Neural crest cell (in vitro differentiated cells): ENCODE measurements at regions not wholly inside any gene's neighbourhood (a gene's known extent, or its start where the extent isn't known, plus 50 kb on each side); places are given as distances from the start of the nearest gene placed in this dataset.
A peak's percentile ranks its signal among the peaks of the same experiment; 100 is the strongest.

Experiments used
- DNase-seq: peaks from one replicate; pipeline ENCODE4 v3.0.0; 2021; ENCODE audit warnings: low read depth, mixed read lengths, low spot score
- H3K27ac Mint-ChIP-seq: one replicate; pipeline ENCODE4 v1.8.0; 2021; ENCODE audit warnings: mild to moderate bottlenecking, mixed read lengths; ENCODE audit not compliant: unreplicated experiment
- H3K27me3 Mint-ChIP-seq: 2 replicates; pipeline ENCODE4 v1.8.0; 2021; ENCODE audit warnings: low read depth, mild to moderate bottlenecking, mixed read lengths
- H3K36me3 Mint-ChIP-seq: 2 replicates; pipeline ENCODE4 v1.8.0; 2021; ENCODE audit warnings: low read depth, mild to moderate bottlenecking, mixed read lengths
- H3K4me1 Mint-ChIP-seq: 2 replicates; pipeline ENCODE4 v1.8.0; 2021; ENCODE audit warnings: mixed read lengths
- H3K4me3 Mint-ChIP-seq: one replicate; pipeline ENCODE4 v1.8.0; 2021; ENCODE audit warnings: mild to moderate bottlenecking, mixed read lengths
- H3K9me3 Mint-ChIP-seq: 2 replicates; pipeline ENCODE4 v1.8.0; 2021; ENCODE audit warnings: mixed read lengths
- TF ChIP-seq, protein P1 (sequence below): fragments of 200-600 bp; sonication (generic); conservative IDR thresholded peaks from 2 replicates; pipeline ENCODE4 v1.5.0; 2021; ENCODE audit warnings: antibody characterized with exemption, mild to moderate bottlenecking

GRCh38 chr1:29696656-29697390, 460.5 kb downstream of the PTPRU start:
- DNase-seq: no peak
- Mint-ChIP-seq H3K27me3 (no peaks in the 10 kb centered on the region), H3K36me3 (no peaks in the 10 kb centered on the region), H3K4me1 (peaks cover 9% of the 10 kb centered on the region), H3K4me3 (no peak overlapping the region), H3K27ac (peak overlapping the region; percentile 60), H3K9me3 (peaks cover 5% of the 10 kb centered on the region)
- TF ChIP-seq, protein P1, sequence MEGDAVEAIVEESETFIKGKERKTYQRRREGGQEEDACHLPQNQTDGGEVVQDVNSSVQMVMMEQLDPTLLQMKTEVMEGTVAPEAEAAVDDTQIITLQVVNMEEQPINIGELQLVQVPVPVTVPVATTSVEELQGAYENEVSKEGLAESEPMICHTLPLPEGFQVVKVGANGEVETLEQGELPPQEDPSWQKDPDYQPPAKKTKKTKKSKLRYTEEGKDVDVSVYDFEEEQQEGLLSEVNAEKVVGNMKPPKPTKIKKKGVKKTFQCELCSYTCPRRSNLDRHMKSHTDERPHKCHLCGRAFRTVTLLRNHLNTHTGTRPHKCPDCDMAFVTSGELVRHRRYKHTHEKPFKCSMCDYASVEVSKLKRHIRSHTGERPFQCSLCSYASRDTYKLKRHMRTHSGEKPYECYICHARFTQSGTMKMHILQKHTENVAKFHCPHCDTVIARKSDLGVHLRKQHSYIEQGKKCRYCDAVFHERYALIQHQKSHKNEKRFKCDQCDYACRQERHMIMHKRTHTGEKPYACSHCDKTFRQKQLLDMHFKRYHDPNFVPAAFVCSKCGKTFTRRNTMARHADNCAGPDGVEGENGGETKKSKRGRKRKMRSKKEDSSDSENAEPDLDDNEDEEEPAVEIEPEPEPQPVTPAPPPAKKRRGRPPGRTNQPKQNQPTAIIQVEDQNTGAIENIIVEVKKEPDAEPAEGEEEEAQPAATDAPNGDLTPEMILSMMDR: no peak

- H3K36me3 Mint-ChIP-seq: no peaks in the 10 kb centered on the region
- peaks cover 9% of the 10 kb centered on the region for H3K4me1 Mint-ChIP-seq
- H3K4me3 Mint-ChIP-seq: no peak overlapping the region
- no peak for DNase-seq
- H3K27ac Mint-ChIP-seq: no peak overlapping the region
- TF ChIP-seq, protein P1: no peak
- H3K9me3 Mint-ChIP-seq: peaks cover 5% of the 10 kb centered on the region
- H3K27me3 Mint-ChIP-seq: peaks cover under 1% of the 10 kb centered on the region
Observed at GRCh38 chr1:29695803-29696202, 459.5 kb downstream of the PTPRU start.

DNA sequence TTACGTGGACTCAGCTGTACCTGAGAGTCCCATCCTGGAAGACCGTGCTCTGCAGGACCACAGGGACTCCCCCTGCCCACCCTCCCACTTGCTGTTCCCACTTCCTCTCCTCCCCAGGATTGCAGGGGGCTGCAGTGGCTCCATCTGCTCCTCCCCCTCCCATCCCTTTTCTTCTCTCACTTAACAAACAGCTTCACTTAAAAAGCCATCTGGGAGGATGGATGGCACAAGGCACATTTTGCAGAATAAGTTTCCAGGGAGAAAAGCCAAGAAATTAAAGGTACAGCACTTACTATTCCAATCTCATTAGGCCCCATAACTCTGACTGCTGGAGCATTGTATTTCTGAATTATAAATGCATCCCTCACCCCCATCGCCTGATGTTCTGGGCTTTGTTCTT, 458.7 kb downstream of the PTPRU start:
- Mint-ChIP-seq H3K36me3 (no peaks in the 10 kb centered on the region), H3K27me3 (peaks cover 3% of the 10 kb centered on the region), H3K9me3 (peaks cover 5% of the 10 kb centered on the region), H3K4me1 (peaks cover 9% of the 10 kb centered on the region), H3K4me3 (no peak overlapping the region), H3K27ac (no peak overlapping the region)
- TF ChIP-seq, protein P1: no peak
- no peak for DNase-seq

DNA sequence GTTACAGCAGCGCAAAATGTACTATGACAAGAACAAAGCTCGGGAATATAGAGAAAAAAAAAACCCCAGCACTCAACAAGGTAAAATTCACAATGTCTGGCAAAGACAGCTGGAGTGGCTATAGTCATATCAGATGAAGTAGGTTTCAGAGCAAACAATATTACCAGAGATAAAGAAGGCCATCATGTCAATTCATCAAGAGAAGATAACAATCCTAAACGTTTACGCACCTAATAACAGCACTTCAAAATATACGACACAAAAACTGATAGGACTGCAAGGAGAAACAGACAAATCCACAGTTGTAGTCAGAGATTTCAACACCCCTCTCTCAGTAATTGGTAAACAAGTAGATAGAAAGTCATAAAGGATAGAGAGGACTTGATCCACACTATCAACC, 455.2 kb downstream of the PTPRU start:
- H3K36me3 Mint-ChIP-seq: no peaks in the 10 kb centered on the region
- no peak for DNase-seq
- H3K27ac Mint-ChIP-seq: no peak overlapping the region
- peaks cover 5% of the 10 kb centered on the region for H3K9me3 Mint-ChIP-seq
- TF ChIP-seq, protein P1: no peak
- peaks cover 3% of the 10 kb centered on the region for H3K27me3 Mint-ChIP-seq
- no peak overlapping the region for H3K4me3 Mint-ChIP-seq
- peaks cover 18% of the 10 kb centered on the region for H3K4me1 Mint-ChIP-seq

DNA sequence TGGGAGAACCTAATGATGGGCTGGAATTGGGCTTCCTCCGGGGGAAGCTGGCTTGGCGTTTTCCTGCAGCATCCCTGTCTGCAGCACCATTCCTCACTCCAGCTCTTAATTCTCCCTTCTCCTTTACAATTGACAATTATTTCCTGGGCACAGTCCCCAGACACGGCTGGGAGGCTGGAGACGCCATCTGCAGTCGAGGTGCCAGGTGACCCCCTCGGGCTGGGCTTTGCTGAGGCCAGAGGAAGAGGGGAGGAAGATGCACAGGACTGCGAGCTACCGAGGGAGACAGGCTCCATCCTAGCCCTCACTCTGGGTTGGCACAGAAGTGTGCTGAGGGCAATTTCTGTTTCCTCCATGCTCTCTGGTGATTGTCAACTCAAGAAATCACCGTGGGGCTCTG, 453.8 kb downstream of the PTPRU start:
- H3K36me3 Mint-ChIP-seq: no peaks in the 10 kb centered on the region
- no peak for DNase-seq
- H3K27ac Mint-ChIP-seq: no peak overlapping the region
- TF ChIP-seq, protein P1: no peak
- peaks cover 18% of the 10 kb centered on the region for H3K4me1 Mint-ChIP-seq
- peaks cover 3% of the 10 kb centered on the region for H3K27me3 Mint-ChIP-seq
- H3K9me3 Mint-ChIP-seq: peaks cover 5% of the 10 kb centered on the region
- no peak overlapping the region for H3K4me3 Mint-ChIP-seq
